AML-193 (cell line): ENCODE measurements at regions not wholly inside any gene's neighbourhood (a gene's known extent, or its start where the extent isn't known, plus 50 kb on each side); places are given as distances from the start of the nearest gene placed in this dataset.

Source experiments
- DNase-seq, 2 experiments: peaks; one replicate each; lab custom pipeline; 2025; lab: John Stamatoyannopoulos, UW

GRCh38 chr4:31947101-31947500 is 1226.9 kb downstream of the PCDH7 start:
- no peak for DNase-seq

DNA sequence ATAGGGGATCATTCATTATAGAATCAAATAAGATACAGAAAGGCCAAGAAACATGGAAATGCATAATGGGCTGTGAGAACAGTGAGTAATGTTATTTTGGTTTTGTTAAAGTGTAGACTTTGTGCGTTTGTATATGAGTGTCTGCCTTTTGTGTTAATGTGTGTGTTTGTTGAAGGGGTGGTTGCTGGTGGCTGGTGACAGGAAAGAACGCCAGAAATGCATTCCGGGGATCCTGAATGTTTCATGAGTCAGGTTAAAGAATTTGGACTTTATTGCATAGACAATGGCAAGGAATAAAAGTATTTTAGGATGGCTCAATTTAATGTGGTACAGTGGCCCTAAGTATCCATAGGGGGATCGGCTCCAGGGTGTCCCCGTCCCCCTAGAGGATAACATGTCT is 1228.9 kb downstream of the PCDH7 start:
- no peak for DNase-seq

DNA sequence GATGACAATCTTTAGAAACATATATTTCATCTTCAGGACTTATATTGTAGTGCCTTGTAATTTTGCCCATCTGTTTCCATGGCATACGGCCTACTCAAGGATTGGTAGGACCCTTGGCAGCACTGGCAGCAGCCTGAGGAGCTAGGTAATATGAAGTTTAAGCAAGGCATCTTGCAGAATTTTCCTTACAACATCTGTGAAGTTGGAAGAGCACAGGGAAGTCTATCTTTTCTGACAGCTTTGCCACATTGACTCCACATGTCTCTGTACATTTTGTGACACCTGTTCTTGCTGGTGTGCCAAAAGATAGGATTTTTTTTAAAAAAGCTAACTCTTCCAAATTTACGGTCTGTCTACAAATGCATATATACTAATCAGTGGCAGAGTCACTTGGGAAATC is 1235.2 kb downstream of the PCDH7 start:
- DNase-seq, result no peak

DNA sequence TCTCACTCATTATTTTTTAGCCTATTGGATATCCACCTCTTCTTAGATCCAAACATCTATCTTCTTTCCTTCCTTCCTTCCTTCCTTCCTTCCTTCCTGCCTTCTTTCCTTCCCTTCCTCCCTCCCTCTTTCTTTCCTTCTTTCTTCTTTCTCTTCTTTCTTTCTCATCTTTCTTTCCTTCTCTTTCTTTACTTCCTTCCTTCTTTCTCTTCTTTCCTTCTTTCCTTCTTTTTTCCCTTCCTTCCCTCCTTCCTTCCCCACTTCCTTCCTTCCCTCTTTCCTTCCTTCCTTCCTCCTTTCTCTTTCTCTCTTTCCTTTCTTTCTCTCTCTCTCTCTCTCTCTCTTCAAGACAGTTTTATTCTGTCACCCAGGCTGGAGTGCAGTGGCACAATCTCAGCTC is 1239.8 kb downstream of the PCDH7 start:
- no peak for DNase-seq

GRCh38 chr4:31964685-31965084 is 1244.5 kb downstream of the PCDH7 start:
- no peak for DNase-seq

- peak in 1 of 2 experiments; percentile 15 for DNase-seq
Measured at GRCh38 chr4:31968842-31969241, 1248.7 kb downstream of the PCDH7 start.

- DNase-seq, result no peak
Measured at GRCh38 chr4:31974490-31975002, 1254.4 kb downstream of the PCDH7 start.

DNA sequence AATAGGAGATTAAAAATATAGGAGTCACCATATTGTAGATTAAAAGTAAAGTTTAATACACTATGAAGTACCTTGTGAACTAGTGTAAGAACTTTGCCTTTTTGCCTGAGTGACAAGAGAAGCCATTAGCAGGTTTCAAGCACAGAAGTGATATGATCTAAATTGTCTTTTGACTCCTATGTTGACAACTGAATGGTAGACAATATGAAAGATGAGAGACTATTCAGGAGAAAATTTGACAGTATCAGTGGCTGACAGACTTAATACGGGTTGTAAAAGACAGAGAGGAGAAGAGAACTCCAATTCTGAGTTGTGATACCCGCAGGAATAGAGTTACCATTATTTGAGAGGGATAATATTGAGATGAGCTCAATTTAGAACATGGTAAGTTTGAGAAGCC is 1259.8 kb downstream of the PCDH7 start:
- DNase-seq, result no peak

GRCh38 chr4:31983246-31983645 is 1263.1 kb downstream of the PCDH7 start:
- no peak for DNase-seq

GRCh38 chr4:31983677-31984076 is 1263.5 kb downstream of the PCDH7 start:
- DNase-seq, result no peak

- DNase-seq, result peak; percentile 98 to 99
Measured at GRCh38 chr4:31984872-31985271, 1264.7 kb downstream of the PCDH7 start.

GRCh38 chr4:31995943-31996901 is 1276.1 kb downstream of the PCDH7 start:
- no peak for DNase-seq

GRCh38 chr4:31998807-31999206 is 1278.6 kb downstream of the PCDH7 start:
- no peak for DNase-seq

DNA sequence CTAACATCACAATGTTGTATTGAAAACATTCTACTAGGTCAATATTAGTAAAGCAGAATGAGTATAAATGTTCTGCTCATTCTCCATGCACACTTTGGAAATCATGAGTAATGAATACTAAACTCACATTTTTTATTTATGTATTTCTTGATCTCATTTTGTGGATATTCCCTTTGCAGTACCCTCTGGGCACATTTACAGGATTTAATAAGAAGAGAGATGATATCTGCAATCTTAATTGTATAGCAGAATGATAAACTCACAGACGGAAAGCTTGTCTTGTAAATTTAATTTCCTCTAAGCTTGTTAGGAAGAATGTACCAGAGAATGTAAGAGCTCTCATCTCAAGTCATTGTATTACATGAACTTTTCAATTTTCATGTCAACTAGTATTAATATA is 1279.7 kb downstream of the PCDH7 start:
- no peak for DNase-seq

GRCh38 chr4:32000846-32001488 is 1280.8 kb downstream of the PCDH7 start:
- no peak for DNase-seq

DNA sequence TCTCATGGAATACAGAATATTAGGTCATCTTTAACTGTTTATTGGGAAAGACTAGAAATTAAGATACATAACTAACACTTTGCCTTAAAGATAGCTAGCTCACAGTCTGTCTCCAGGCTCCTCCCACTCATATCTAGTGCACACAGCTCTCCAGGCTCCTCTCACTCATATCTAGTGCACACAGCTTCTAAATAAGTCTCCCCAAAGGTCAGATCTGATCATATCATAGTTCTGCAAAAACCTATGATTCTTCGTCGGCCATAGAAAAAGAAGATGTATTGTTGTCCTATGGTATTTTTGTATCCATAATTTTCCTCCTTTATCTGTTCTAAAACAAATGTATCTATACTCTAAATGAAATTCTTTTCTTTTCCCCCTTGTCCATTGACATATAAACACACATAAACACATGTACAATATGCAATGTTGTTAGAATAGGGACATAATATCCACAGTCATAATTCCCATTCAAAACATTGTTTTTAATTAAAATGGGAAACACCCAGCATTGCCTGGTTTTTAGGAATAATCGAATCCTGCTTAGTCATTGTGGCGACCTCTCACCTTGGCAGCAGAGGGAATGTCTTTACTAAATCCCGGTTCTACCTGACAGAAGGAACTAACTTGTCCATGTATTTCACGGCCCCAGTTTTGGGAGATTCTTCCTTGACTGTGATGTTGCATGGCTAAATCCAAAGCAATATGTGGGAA is 1282.0 kb downstream of the PCDH7 start:
- DNase-seq, result no peak

- DNase-seq, result no peak
Measured at GRCh38 chr4:32003548-32003947, 1283.4 kb downstream of the PCDH7 start.

GRCh38 chr4:32010221-32010620 is 1290.1 kb downstream of the PCDH7 start:
- no peak for DNase-seq

- no peak for DNase-seq
Measured at GRCh38 chr4:32022071-32022470, 1301.9 kb downstream of the PCDH7 start.

DNA sequence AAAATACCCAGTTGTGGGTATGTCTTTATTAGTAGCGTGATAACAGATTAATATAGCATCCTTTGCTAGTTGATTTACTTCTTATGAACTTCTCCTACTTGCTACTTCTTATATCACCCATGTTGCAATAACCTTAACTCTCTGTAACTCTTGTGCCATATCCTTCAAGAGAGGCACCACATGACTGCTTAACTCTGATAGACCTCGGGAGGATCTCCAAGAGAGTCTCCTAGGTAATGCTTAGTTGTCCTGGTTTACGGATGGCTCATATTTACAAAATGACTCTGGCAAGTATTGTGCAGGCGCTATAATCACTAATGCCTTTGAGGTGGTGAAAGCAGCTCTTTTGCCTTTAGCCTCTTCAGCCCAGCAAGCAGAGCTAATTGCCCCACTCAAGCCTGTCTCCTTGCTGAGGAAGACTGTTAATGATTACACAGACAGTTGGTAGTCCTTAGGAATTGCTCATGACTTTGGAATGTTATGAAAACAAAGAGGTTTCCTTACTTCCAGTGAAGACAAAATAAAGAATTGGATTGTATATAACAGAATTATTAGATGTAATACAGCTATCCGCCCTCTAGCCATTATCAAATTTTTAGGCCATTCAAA is 1305.8 kb downstream of the PCDH7 start:
- no peak for DNase-seq

DNA sequence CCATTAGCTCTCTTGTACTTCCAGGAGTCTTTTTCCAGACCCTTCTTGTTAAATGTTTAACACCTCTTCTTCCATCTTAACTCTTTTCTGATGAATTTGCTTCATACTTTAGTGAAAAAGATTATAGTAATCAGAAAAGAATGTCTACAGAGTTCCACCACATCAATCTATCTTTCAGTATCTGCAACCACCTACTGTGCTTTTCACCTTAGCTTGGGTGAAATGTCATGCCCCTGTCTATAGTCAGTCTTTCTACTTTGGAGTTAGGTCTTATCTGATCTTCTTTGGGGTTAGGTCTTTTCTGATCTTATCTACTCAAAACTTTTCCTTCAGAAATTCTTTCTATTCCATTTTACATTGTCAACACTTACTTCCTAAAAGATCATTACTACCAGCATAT is 1310.2 kb downstream of the PCDH7 start:
- DNase-seq, result no peak

DNA sequence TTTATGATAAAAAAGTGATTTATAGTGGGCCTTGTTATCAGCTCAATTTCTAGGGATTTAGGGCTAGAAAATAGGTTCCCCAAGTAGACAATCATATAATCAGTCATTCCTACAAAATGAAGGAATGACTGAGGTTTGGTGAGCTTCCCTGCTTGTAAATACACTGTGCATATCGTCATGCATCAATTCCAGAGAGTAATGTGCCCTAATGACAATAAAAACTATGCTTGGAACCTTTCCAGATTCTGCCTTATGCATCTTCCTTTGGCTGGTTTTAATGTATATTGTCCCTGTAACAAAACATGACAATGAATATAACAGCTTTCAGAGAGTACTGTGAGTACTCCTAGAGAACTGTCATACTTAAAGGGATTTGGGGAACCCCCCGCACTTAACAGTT is 1310.9 kb downstream of the PCDH7 start:
- no peak for DNase-seq
